ENCODE measurements at regions not wholly inside any gene's neighbourhood (a gene's known extent, or its start where the extent isn't known, plus 50 kb on each side); places are given as distances from the start of the nearest gene placed in this dataset.

DNA sequence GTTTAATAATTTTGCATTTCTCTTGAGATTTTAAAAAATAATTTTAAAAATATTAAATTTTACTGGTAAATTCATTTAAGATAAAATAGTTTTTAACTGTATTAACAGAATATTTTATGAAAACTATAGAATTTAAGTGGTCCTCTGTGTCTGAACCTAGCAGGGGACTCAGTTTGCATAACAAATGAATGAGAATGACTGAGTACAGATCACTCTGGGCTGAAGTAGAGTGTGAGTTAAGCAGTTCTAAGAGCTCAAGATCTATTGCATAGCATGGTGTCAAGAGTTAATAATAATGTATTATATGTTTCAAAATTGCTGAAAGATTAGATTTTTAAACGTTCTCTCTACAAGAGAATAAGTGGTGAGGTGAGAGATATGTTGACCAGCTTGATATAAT, 348.3 kb upstream of the SLITRK1 start:
- DNase-seq (no peak), ATAC-seq (no peak)
- intact Hi-C loops (cut with DNase I), result no loop called here
- Histone ChIP-seq H3K27me3 (ENCODE audit: low read depth) (no peaks in the 10 kb centered on the region), H3K4me1 (no peaks in the 10 kb centered on the region), H3K27ac (no peak overlapping the region), H3K9me3 (no peaks in the 10 kb centered on the region), H3K4me3 (no peak overlapping the region), H3K36me3 (no peaks in the 10 kb centered on the region)
- TF ChIP-seq, protein P1, sequence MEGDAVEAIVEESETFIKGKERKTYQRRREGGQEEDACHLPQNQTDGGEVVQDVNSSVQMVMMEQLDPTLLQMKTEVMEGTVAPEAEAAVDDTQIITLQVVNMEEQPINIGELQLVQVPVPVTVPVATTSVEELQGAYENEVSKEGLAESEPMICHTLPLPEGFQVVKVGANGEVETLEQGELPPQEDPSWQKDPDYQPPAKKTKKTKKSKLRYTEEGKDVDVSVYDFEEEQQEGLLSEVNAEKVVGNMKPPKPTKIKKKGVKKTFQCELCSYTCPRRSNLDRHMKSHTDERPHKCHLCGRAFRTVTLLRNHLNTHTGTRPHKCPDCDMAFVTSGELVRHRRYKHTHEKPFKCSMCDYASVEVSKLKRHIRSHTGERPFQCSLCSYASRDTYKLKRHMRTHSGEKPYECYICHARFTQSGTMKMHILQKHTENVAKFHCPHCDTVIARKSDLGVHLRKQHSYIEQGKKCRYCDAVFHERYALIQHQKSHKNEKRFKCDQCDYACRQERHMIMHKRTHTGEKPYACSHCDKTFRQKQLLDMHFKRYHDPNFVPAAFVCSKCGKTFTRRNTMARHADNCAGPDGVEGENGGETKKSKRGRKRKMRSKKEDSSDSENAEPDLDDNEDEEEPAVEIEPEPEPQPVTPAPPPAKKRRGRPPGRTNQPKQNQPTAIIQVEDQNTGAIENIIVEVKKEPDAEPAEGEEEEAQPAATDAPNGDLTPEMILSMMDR (IDR thresholded peaks at IDR 0.05), result no peak

DNA sequence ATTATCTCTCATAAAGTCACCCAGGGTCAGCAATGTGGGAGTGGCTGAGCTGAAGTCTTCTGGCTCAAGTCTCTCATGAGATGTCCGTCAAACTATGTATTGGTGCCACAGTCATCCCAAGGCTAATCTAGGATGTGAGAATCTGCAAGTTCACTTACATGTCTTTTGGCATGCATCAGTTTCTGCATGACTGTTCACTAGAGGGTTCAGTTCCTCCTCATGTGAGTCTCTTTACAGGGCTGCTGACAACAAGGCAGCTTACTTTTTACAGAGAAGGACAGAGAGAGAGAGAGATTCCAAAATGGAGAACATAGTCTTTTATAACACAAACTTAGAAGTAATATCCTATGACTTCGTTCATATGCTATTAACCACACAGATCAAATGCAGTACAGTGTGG, 328.8 kb upstream of the SLITRK1 start:
- DNase-seq (no peak), ATAC-seq (no peak)
- no peak overlapping the region for H3K27ac ChIP-seq

DNA sequence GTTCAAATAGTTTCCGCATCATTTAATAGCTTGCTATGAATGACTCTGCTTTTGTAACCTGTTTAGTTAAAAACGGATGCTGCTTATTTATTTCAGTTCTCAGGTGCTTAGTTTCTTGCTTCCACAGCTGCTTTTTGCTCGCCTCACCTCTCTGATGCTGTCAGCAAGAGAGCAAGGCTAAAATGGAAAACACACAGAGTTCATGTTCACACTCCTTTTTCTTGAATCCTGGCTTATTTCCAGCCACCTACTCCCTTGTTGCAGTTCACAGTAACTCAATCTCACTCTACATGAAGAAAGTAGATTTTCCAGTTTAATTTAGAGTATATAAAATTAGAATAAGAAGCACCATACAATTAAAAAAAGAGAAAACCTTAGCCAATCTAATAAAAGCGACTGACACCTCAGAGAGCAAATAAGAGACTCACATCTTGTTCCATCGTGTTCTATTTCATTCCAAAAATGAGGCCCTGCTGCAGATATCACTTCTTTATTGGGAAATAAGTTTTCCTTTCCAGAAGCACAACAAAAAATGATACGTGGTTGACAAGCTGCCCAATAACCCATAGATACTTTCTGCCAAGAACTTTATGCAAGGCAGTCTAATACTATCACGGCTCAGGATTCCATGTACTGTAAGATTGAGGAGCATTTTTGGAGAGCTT, 326.1 kb upstream of the SLITRK1 start:
- no peaks in the 10 kb centered on the region for H3K4me1 ChIP-seq
- H3K27ac ChIP-seq, result no peak overlapping the region
- no peaks in the 10 kb centered on the region for H3K9me3 ChIP-seq
- DNase-seq (no peak), ATAC-seq (no peak)
- intact Hi-C loops (cut with DNase I), result no loop called here
- TF ChIP-seq, protein P1 (IDR thresholded peaks at IDR 0.05), result no peak
- no peaks in the 10 kb centered on the region for H3K36me3 ChIP-seq
- no peak overlapping the region for H3K4me3 ChIP-seq
- no peaks in the 10 kb centered on the region for H3K27me3 ChIP-seq (ENCODE audit: low read depth)

More for the DNA sequence above, 328.8 kb upstream of the SLITRK1 start:
- H3K27me3 ChIP-seq (ENCODE audit: low read depth), result no peaks in the 10 kb centered on the region
- no peaks in the 10 kb centered on the region for H3K36me3 ChIP-seq
- H3K4me3 ChIP-seq, result no peak overlapping the region
- intact Hi-C loops (cut with DNase I), result no loop called here
- TF ChIP-seq, protein P1 (IDR thresholded peaks at IDR 0.05), result no peak
- no peaks in the 10 kb centered on the region for H3K4me1 ChIP-seq
- H3K9me3 ChIP-seq, result no peaks in the 10 kb centered on the region

DNA sequence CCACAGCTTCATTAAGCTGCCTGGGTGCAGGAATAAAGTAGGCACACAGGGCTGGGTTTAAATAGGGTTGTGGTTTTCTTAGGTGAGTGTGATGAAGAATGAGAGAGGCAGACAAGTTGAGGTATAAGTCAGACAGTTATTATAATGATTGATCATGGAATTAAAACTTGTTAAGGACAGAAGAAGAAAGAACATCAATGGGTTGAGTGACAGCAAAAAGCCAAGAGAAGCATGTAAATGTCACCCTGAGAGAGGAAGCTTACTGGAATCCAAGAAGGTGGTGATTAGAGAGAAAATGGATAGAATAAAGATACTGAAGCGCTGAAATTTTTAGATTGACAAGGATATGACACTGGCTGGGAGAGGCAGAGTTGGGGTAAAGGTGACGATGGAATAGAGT, 325.2 kb upstream of the SLITRK1 start:
- TF ChIP-seq, protein P1 (IDR thresholded peaks at IDR 0.05), result no peak
- no peak overlapping the region for H3K27ac ChIP-seq

DNA sequence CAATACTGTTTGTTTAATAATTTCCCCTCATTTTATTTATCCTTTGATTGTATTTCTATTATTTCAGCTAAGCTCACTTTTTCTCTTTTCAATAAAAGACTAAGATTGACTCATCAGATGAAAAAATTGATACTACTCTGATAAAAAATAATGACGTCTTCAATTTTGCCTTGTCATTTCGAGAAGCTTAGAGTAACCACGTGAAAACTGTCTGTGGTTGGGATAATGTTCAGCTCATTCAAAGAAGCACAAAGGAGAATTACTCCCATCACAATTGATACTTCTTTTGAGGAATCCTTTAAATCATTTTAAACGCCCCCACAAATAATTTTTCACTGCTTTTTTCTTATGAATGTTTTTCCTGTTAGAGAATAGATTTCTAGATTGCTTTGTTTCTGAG, 318.7 kb upstream of the SLITRK1 start:
- Histone ChIP-seq H3K4me1 (no peaks in the 10 kb centered on the region), H3K36me3 (no peaks in the 10 kb centered on the region), H3K27ac (no peak overlapping the region), H3K27me3 (ENCODE audit: low read depth) (no peaks in the 10 kb centered on the region), H3K4me3 (no peak overlapping the region), H3K9me3 (peaks cover 5% of the 10 kb centered on the region)
- intact Hi-C loops (cut with DNase I), result no loop called here
- no peak for ATAC-seq
- no peak for DNase-seq
- TF ChIP-seq, protein P1 (IDR thresholded peaks at IDR 0.05), result no peak

More for the DNA sequence above, 325.2 kb upstream of the SLITRK1 start:
- ATAC-seq (no peak), DNase-seq (no peak)
- Histone ChIP-seq H3K4me3 (no peak overlapping the region), H3K36me3 (no peaks in the 10 kb centered on the region), H3K9me3 (no peaks in the 10 kb centered on the region), H3K4me1 (no peaks in the 10 kb centered on the region), H3K27me3 (ENCODE audit: low read depth) (no peaks in the 10 kb centered on the region)
- intact Hi-C loops (cut with DNase I), result no loop called here
